ENCODE measurements at regions not wholly inside any gene's neighbourhood (a gene's known extent, or its start where the extent isn't known, plus 50 kb on each side); places are given as distances from the start of the nearest gene placed in this dataset.

GRCh38 chr15:29936353-29937049 lies 114.2 kb upstream of the TJP1 start (continued):
- TF ChIP-seq, protein P1, sequence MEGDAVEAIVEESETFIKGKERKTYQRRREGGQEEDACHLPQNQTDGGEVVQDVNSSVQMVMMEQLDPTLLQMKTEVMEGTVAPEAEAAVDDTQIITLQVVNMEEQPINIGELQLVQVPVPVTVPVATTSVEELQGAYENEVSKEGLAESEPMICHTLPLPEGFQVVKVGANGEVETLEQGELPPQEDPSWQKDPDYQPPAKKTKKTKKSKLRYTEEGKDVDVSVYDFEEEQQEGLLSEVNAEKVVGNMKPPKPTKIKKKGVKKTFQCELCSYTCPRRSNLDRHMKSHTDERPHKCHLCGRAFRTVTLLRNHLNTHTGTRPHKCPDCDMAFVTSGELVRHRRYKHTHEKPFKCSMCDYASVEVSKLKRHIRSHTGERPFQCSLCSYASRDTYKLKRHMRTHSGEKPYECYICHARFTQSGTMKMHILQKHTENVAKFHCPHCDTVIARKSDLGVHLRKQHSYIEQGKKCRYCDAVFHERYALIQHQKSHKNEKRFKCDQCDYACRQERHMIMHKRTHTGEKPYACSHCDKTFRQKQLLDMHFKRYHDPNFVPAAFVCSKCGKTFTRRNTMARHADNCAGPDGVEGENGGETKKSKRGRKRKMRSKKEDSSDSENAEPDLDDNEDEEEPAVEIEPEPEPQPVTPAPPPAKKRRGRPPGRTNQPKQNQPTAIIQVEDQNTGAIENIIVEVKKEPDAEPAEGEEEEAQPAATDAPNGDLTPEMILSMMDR (IDR thresholded peaks at IDR 0.05) = no peak
- TF ChIP-seq CHD2 (IDR thresholded peaks at IDR 0.05; ENCODE audit: low read length, partially characterized antibody) = no peak

- no peaks in the 10 kb centered on the region for H3K36me3 ChIP-seq (replicated peaks in 1 of 2; ENCODE audit: control insufficient read depth in 1 of 2, insufficient read depth in 2 of 2, low read length in 1 of 2)
- H3K9me2 ChIP-seq = no peaks in the 10 kb centered on the region
- H3K9me3 ChIP-seq = no peaks in the 10 kb centered on the region
- POLR2A ChIA-PET = no interaction called here
- TF ChIP-seq RAD21 (IDR thresholded peaks at IDR 0.05; ENCODE audit: low read length) (peak; percentile 37), TEAD4 (IDR thresholded peaks at IDR 0.05; ENCODE audit: borderline replicate concordance, insufficient read depth) (no peak)
- H3K27ac ChIP-seq (ENCODE audit: low read depth in 2 of 2, low read length in 1 of 2) = no peak overlapping the region
- no peaks in the 10 kb centered on the region for H3K27me3 ChIP-seq (ENCODE audit: insufficient read depth)
- H3K4me1 ChIP-seq (ENCODE audit: control insufficient read depth in 1 of 2, insufficient read depth in 2 of 2, low read depth in 1 of 2, low read length in 1 of 2) = no peaks in the 10 kb centered on the region
- H4K20me1 ChIP-seq (ENCODE audit: insufficient read depth) = no peaks in the 10 kb centered on the region
- no peak overlapping the region for H3K4me3 ChIP-seq (ENCODE audit: low read depth in 2 of 2, low read length in 1 of 2)
- H3K9ac ChIP-seq = no peak overlapping the region
- H3K79me2 ChIP-seq (ENCODE audit: insufficient read depth) = no peaks in the 10 kb centered on the region
- CTCF ChIA-PET = interaction anchor here (1.4 to 3.6 kb wide), 2 partner anchors 10 to 188 kb away, joined by 4 to 10 read pairs; no protein-coding TSS in a partner anchor
- H2AFZ ChIP-seq (ENCODE audit: low read depth) = no peak overlapping the region
- no peak for DNase-seq
- H3K4me2 ChIP-seq = no peak overlapping the region
- WGBS (ENCODE audit: low lambda C conversion rate) = 69% methylated on average over 3 of the region's 3 CpGs
- H3F3A ChIP-seq (replicated peaks; ENCODE audit: insufficient read depth) = no peaks in the 10 kb centered on the region
Measured at GRCh38 chr15:29935296-29936004, 113.2 kb upstream of the TJP1 start.

GRCh38 chr15:29934251-29934650 lies 112.0 kb upstream of the TJP1 start:
- Histone ChIP-seq H4K20me1 (ENCODE audit: insufficient read depth) (no peaks in the 10 kb centered on the region), H3K4me1 (ENCODE audit: control insufficient read depth in 1 of 2, insufficient read depth in 2 of 2, low read depth in 1 of 2, low read length in 1 of 2) (no peaks in the 10 kb centered on the region), H3K27me3 (ENCODE audit: insufficient read depth) (no peaks in the 10 kb centered on the region), H3K9me2 (no peaks in the 10 kb centered on the region), H3K9ac (no peak overlapping the region), H3K79me2 (ENCODE audit: insufficient read depth) (no peaks in the 10 kb centered on the region), H2AFZ (ENCODE audit: low read depth) (no peak overlapping the region), H3F3A (replicated peaks; ENCODE audit: insufficient read depth) (no peaks in the 10 kb centered on the region), H3K4me2 (no peak overlapping the region; the same call in 1 of the 2 replicates), H3K27ac (ENCODE audit: low read depth in 2 of 2, low read length in 1 of 2) (no peak overlapping the region), H3K36me3 (replicated peaks in 1 of 2; ENCODE audit: control insufficient read depth in 1 of 2, insufficient read depth in 2 of 2, low read length in 1 of 2) (no peaks in the 10 kb centered on the region), H3K9me3 (no peaks in the 10 kb centered on the region), H3K4me3 (ENCODE audit: low read depth in 2 of 2, low read length in 1 of 2) (no peak overlapping the region)
- ChIA-PET CTCF (interaction anchor here (3.6 kb wide), 1 partner anchor 9 kb away, joined by 10 read pairs; no protein-coding TSS in a partner anchor), POLR2A (no interaction called here)
- no peak for DNase-seq
- WGBS (ENCODE audit: low lambda C conversion rate) = 31% methylated on average over 2 of the region's 2 CpGs
- TF ChIP-seq FOSL2 (IDR thresholded peaks at IDR 0.05; ENCODE audit: borderline replicate concordance, low read depth) = 0 out of 2 replicates have a peak, but pooled peaks have one; percentile 7
- no peak for TF ChIP-seq SMC3 (IDR thresholded peaks at IDR 0.05; ENCODE audit: low read depth, low read length)
